Neural cell (in vitro differentiated cells): ENCODE measurements at regions not wholly inside any gene's neighbourhood (a gene's known extent, or its start where the extent isn't known, plus 50 kb on each side); places are given as distances from the start of the nearest gene placed in this dataset.

ENCODE experiments used
- H2AFZ ChIP-seq: fragments of 200-600, 300-800 bp; sonication (generic), shearing (Covaris generic); 2 replicates; pipeline ENCODE4 v1.6.0; 2014; ENCODE audit warnings: low read depth, mild to moderate bottlenecking, antibody characterized with exemption, low read length, moderate library complexity
- H3F3A ChIP-seq: fragments of 200-600 bp; shearing (Covaris generic); 2 replicates; pipeline ENCODE4 v1.6.1; 2016; ENCODE audit warnings: mild to moderate bottlenecking, moderate library complexity, mixed read lengths, antibody characterized with exemption, low read length; ENCODE audit not compliant: insufficient read depth, poor library complexity, severe bottlenecking
- H3K27ac ChIP-seq: fragments of 200-600, 300-800 bp; sonication (generic), shearing (Covaris generic); 2 replicates; pipeline ENCODE4 v1.5.1; 2014; ENCODE audit warnings: mild to moderate bottlenecking, low read length, moderate library complexity
- H3K27me3 ChIP-seq: fragments of 300-800, 200-600 bp; sonication (generic), shearing (Covaris generic); 2 replicates; pipeline ENCODE4 v1.6.0; 2014; ENCODE audit warnings: mild to moderate bottlenecking, low read depth, low read length, moderate library complexity; ENCODE audit not compliant: insufficient read depth
- H3K36me3 ChIP-seq: fragments of 300-800, 200-600 bp; sonication (generic), shearing (Covaris generic); 2 replicates; pipeline ENCODE4 v1.5.1; 2014; ENCODE audit warnings: mild to moderate bottlenecking, antibody characterized with exemption, low read length, moderate library complexity; ENCODE audit not compliant: insufficient read depth
- H3K4me2 ChIP-seq: fragments of 300-800, 200-600 bp; sonication (generic), shearing (Covaris generic); 2 replicates; pipeline ENCODE4 v1.6.0; 2014; ENCODE audit warnings: mild to moderate bottlenecking, low read length
- H3K4me3 ChIP-seq: fragments of 300-800, 200-600 bp; sonication (generic), shearing (Covaris generic); 2 replicates; pipeline ENCODE4 v1.5.1; 2014; ENCODE audit warnings: mild to moderate bottlenecking, low read length, moderate library complexity
- H3K79me2 ChIP-seq: fragments of 200-600 bp; shearing (Covaris generic); replicated peaks from 2 replicates; pipeline ENCODE4 v1.6.0; 2014; ENCODE audit warnings: mild to moderate bottlenecking, low read length, moderate library complexity; ENCODE audit not compliant: insufficient read depth
- H3K9ac ChIP-seq: fragments of 300-800, 200-600 bp; sonication (generic), shearing (Covaris generic); 2 replicates; pipeline ENCODE4 v1.6.1; 2016; ENCODE audit warnings: mild to moderate bottlenecking, low read length, mixed read lengths
- H3K9me2 ChIP-seq: fragments of 200-600 bp; shearing (Covaris generic); 2 replicates; pipeline ENCODE4 v1.6.1; 2016; ENCODE audit warnings: mild to moderate bottlenecking, low read length, mixed read lengths; ENCODE audit not compliant: insufficient read depth
- H3K9me3 ChIP-seq: fragments of 200-600, 300-800 bp; sonication (generic), shearing (Covaris generic); 2 replicates; pipeline ENCODE4 v1.6.1; 2016; ENCODE audit warnings: mild to moderate bottlenecking, mixed run types, low read length, moderate library complexity, mixed read lengths
- H4K20me1 ChIP-seq: fragments of 200-600 bp; shearing (Covaris generic); 2 replicates; pipeline ENCODE4 v1.6.1; 2016; ENCODE audit warnings: mild to moderate bottlenecking, mixed run types; ENCODE audit not compliant: insufficient read depth
- EP300 ChIP-seq: fragments of 450-650 bp; conservative IDR thresholded peaks from 2 replicates; pipeline ENCODE4 v1.6.1; 2014; ENCODE audit warnings: antibody characterized with exemption, mild to moderate bottlenecking, moderate library complexity; ENCODE audit not compliant: poor library complexity, severe bottlenecking
- EZH2 ChIP-seq: fragments of 200-600, 300-800 bp; shearing (Covaris generic), sonication (generic); IDR thresholded peaks from 2 replicates; pipeline ENCODE4 v1.6.1; 2014; ENCODE audit warnings: antibody characterized with exemption, low read length, borderline replicate concordance, mild to moderate bottlenecking; ENCODE audit not compliant: insufficient read depth, poor library complexity, severe bottlenecking
- MXI1 ChIP-seq: fragments of 450-650 bp; conservative IDR thresholded peaks from 2 replicates; pipeline ENCODE4 v1.6.1; 2014; ENCODE audit warnings: antibody characterized with exemption, mild to moderate bottlenecking; ENCODE audit not compliant: poor library complexity, severe bottlenecking
- POLR2AphosphoS5 ChIP-seq: IDR thresholded peaks from 2 replicates; pipeline ENCODE4 v1.6.1; 2012
- RAD21 ChIP-seq: fragments of 450-650 bp; conservative IDR thresholded peaks from 2 replicates; pipeline ENCODE4 v1.6.1; 2014; ENCODE audit warnings: antibody characterized with exemption, mild to moderate bottlenecking, moderate library complexity
- SMC3 ChIP-seq: fragments of 450-650 bp; conservative IDR thresholded peaks from 2 replicates; pipeline ENCODE4 v1.6.1; 2014; ENCODE audit warnings: antibody characterized with exemption, mild to moderate bottlenecking, moderate library complexity; ENCODE audit not compliant: poor library complexity
- TAF1 ChIP-seq: IDR thresholded peaks from 2 replicates; pipeline ENCODE4 v1.6.1; 2012; ENCODE audit warnings: low read depth
- TF ChIP-seq, protein P1 (sequence below): IDR thresholded peaks from 2 replicates; pipeline ENCODE4 v1.6.1; 2012; ENCODE audit warnings: borderline replicate concordance
- TF ChIP-seq, protein P2 (sequence below): fragments of 450-650 bp; IDR thresholded peaks from 2 replicates; pipeline ENCODE4 v1.5.1; 2014; ENCODE audit warnings: antibody characterized with exemption, mild to moderate bottlenecking, moderate library complexity; ENCODE audit not compliant: poor library complexity, severe bottlenecking

DNA sequence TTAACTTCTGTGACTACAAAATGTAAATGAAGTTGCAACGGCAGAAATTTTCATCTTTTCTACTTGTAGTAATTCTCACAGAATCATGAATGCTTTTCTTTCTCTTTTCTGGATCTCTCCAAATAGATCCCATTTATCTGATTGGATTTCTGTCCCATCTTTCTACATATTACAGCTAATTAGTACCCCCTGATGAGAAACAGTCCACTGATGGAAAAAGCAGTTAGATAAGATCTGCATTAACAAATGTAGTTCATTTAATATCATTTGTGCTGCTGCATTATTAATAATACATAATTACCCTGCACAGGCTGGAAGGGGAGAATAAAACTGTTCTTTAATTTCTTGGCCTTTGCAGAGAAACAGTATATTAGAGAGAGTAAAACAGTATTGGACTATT is 289.3 kb downstream of the TTLL7 start:
- Histone ChIP-seq H3K79me2 (no peaks in the 10 kb centered on the region), H3K4me2 (no peak overlapping the region), H3K9me2 (no peaks in the 10 kb centered on the region), H2AFZ (no peak overlapping the region), H3K27ac (no peak overlapping the region), H3K9ac (no peak overlapping the region), H4K20me1 (no peaks in the 10 kb centered on the region), H3K9me3 (no peaks in the 10 kb centered on the region), H3K27me3 (no peaks in the 10 kb centered on the region), H3K4me3 (no peak overlapping the region), H3F3A (no peaks in the 10 kb centered on the region), H3K36me3 (no peaks in the 10 kb centered on the region)
- TF ChIP-seq MXI1, result no peak
- no peak for TF ChIP-seq RAD21

DNA sequence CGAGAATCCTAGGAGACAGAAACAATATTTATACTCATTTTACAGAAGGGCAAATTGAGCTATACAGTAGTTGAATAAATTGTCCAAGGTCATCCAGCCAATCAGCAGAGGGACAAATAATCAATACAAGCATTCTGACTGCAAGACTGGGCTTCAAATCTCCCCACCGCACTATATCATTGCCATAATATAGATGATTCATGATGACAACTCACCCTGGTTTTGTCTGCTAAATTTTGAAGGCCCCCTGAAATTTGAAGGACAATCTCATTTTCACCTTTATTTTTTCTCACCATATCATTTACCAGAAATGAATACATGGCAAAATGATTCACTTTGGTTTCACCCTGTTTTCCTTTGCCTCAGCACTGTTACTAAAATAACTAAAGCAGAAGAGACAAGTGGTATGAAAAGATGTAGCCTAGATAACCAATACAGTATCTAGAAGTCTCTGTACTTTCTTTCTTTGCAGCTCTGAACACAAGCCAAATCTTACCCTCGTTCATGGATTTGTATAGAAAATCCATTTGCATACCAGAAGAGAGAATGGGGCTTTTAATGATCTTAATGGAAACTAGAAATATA is 292.5 kb downstream of the TTLL7 start:
- TF ChIP-seq MXI1 (no peak), EP300 (no peak), SMC3 (no peak), TAF1 (no peak), RAD21 (no peak), EZH2 (no peak), POLR2AphosphoS5 (no peak)
- TF ChIP-seq, protein P1, sequence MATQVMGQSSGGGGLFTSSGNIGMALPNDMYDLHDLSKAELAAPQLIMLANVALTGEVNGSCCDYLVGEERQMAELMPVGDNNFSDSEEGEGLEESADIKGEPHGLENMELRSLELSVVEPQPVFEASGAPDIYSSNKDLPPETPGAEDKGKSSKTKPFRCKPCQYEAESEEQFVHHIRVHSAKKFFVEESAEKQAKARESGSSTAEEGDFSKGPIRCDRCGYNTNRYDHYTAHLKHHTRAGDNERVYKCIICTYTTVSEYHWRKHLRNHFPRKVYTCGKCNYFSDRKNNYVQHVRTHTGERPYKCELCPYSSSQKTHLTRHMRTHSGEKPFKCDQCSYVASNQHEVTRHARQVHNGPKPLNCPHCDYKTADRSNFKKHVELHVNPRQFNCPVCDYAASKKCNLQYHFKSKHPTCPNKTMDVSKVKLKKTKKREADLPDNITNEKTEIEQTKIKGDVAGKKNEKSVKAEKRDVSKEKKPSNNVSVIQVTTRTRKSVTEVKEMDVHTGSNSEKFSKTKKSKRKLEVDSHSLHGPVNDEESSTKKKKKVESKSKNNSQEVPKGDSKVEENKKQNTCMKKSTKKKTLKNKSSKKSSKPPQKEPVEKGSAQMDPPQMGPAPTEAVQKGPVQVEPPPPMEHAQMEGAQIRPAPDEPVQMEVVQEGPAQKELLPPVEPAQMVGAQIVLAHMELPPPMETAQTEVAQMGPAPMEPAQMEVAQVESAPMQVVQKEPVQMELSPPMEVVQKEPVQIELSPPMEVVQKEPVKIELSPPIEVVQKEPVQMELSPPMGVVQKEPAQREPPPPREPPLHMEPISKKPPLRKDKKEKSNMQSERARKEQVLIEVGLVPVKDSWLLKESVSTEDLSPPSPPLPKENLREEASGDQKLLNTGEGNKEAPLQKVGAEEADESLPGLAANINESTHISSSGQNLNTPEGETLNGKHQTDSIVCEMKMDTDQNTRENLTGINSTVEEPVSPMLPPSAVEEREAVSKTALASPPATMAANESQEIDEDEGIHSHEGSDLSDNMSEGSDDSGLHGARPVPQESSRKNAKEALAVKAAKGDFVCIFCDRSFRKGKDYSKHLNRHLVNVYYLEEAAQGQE, result no peak
- TF ChIP-seq, protein P2, sequence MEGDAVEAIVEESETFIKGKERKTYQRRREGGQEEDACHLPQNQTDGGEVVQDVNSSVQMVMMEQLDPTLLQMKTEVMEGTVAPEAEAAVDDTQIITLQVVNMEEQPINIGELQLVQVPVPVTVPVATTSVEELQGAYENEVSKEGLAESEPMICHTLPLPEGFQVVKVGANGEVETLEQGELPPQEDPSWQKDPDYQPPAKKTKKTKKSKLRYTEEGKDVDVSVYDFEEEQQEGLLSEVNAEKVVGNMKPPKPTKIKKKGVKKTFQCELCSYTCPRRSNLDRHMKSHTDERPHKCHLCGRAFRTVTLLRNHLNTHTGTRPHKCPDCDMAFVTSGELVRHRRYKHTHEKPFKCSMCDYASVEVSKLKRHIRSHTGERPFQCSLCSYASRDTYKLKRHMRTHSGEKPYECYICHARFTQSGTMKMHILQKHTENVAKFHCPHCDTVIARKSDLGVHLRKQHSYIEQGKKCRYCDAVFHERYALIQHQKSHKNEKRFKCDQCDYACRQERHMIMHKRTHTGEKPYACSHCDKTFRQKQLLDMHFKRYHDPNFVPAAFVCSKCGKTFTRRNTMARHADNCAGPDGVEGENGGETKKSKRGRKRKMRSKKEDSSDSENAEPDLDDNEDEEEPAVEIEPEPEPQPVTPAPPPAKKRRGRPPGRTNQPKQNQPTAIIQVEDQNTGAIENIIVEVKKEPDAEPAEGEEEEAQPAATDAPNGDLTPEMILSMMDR, result no peak
- no peak overlapping the region for H3K27ac ChIP-seq

DNA sequence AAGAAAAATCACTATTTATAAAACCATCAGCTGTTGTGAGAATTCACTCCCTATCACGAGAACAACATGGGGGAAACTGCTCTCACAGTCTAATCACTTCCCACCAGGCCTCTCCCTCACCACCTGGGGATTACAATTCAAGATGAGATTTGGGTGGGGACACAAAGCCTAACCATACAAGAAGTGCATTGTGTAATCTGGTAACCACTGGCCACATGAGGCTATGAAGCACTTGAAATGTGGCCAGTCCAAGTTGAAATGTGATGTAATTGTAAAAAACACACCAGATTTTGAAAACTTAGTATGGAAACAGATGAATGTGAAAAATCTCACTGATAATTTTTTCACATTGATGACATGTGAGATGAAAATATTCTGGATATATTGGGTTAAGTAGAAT is 293.8 kb downstream of the TTLL7 start:
- H3K27me3 ChIP-seq, result no peaks in the 10 kb centered on the region
- no peak overlapping the region for H3K27ac ChIP-seq

More for the DNA sequence above, 292.5 kb downstream of the TTLL7 start:
- no peak overlapping the region for H3K9ac ChIP-seq
- no peaks in the 10 kb centered on the region for H3K9me2 ChIP-seq
- no peak overlapping the region for H3K4me2 ChIP-seq
- no peaks in the 10 kb centered on the region for H3K27me3 ChIP-seq
- H4K20me1 ChIP-seq, result no peaks in the 10 kb centered on the region
- H3F3A ChIP-seq, result no peaks in the 10 kb centered on the region
- H3K4me3 ChIP-seq, result no peak overlapping the region
- H2AFZ ChIP-seq, result no peak overlapping the region
- H3K36me3 ChIP-seq, result no peaks in the 10 kb centered on the region
- no peaks in the 10 kb centered on the region for H3K9me3 ChIP-seq
- no peaks in the 10 kb centered on the region for H3K79me2 ChIP-seq

More for the DNA sequence above, 293.8 kb downstream of the TTLL7 start:
- Histone ChIP-seq H3K4me2 (no peak overlapping the region), H2AFZ (no peak overlapping the region), H3F3A (no peaks in the 10 kb centered on the region), H3K4me3 (no peak overlapping the region), H3K79me2 (no peaks in the 10 kb centered on the region), H3K9me2 (no peaks in the 10 kb centered on the region), H4K20me1 (no peaks in the 10 kb centered on the region), H3K9me3 (no peaks in the 10 kb centered on the region), H3K9ac (no peak overlapping the region), H3K36me3 (no peaks in the 10 kb centered on the region)
- no peak for TF ChIP-seq POLR2AphosphoS5
- TF ChIP-seq EP300, result no peak
- TF ChIP-seq, protein P2, result no peak
- no peak for TF ChIP-seq TAF1
- TF ChIP-seq EZH2, result no peak
- no peak for TF ChIP-seq RAD21
- TF ChIP-seq MXI1, result no peak
- no peak for TF ChIP-seq SMC3
- TF ChIP-seq, protein P1, result no peak
